A673 (cell line): ENCODE measurements at regions not wholly inside any gene's neighbourhood (a gene's known extent, or its start where the extent isn't known, plus 50 kb on each side); places are given as distances from the start of the nearest gene placed in this dataset.

ENCODE experiments used
- EZH2 ChIP-seq: fragments of 200-600 bp; sonication (generic); IDR thresholded peaks from 2 replicates; pipeline ENCODE4 v1.6.1; 2017; ENCODE audit warnings: borderline replicate concordance, low read depth, mild to moderate bottlenecking, mixed read lengths, antibody characterized with exemption, low read length; ENCODE audit not compliant: poor library complexity, severe bottlenecking
- TF ChIP-seq, protein P1 (sequence below): fragments of 300-800, 200-600 bp; sonication (generic); conservative IDR thresholded peaks from 2 replicates; pipeline ENCODE4 v1.5.1; 2017; ENCODE audit warnings: low read depth, mild to moderate bottlenecking, antibody characterized with exemption, low read length, moderate library complexity, mixed read lengths

DNA sequence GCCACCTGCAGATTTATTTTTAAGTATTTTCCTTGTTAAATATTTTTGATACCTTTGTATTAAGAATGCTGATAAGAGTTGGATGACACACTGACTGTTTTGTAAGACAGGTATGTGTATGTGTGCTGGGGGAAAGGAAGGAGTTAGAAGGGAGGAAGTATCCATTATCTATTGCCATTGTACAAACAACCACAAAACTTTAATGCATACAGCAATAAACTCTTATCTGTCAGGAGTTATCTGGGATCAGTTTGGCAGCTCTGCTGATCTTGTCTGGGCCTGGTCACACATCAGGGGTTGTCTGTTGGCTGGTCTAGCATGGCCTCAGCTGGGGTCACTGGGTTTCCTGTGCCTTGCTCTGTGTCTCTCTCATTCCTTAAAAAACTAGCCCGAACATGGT is 423.9 kb upstream of the USP24 start:
- TF ChIP-seq, protein P1, sequence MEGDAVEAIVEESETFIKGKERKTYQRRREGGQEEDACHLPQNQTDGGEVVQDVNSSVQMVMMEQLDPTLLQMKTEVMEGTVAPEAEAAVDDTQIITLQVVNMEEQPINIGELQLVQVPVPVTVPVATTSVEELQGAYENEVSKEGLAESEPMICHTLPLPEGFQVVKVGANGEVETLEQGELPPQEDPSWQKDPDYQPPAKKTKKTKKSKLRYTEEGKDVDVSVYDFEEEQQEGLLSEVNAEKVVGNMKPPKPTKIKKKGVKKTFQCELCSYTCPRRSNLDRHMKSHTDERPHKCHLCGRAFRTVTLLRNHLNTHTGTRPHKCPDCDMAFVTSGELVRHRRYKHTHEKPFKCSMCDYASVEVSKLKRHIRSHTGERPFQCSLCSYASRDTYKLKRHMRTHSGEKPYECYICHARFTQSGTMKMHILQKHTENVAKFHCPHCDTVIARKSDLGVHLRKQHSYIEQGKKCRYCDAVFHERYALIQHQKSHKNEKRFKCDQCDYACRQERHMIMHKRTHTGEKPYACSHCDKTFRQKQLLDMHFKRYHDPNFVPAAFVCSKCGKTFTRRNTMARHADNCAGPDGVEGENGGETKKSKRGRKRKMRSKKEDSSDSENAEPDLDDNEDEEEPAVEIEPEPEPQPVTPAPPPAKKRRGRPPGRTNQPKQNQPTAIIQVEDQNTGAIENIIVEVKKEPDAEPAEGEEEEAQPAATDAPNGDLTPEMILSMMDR = no peak
- TF ChIP-seq EZH2 = no peak
